ENCODE measurements at regions not wholly inside any gene's neighbourhood (a gene's known extent, or its start where the extent isn't known, plus 50 kb on each side); places are given as distances from the start of the nearest gene placed in this dataset.

- H3K4me1 ChIP-seq (ENCODE audit: low read depth): no peaks in the 10 kb centered on the region
- TF ChIP-seq, protein P1, sequence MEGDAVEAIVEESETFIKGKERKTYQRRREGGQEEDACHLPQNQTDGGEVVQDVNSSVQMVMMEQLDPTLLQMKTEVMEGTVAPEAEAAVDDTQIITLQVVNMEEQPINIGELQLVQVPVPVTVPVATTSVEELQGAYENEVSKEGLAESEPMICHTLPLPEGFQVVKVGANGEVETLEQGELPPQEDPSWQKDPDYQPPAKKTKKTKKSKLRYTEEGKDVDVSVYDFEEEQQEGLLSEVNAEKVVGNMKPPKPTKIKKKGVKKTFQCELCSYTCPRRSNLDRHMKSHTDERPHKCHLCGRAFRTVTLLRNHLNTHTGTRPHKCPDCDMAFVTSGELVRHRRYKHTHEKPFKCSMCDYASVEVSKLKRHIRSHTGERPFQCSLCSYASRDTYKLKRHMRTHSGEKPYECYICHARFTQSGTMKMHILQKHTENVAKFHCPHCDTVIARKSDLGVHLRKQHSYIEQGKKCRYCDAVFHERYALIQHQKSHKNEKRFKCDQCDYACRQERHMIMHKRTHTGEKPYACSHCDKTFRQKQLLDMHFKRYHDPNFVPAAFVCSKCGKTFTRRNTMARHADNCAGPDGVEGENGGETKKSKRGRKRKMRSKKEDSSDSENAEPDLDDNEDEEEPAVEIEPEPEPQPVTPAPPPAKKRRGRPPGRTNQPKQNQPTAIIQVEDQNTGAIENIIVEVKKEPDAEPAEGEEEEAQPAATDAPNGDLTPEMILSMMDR (IDR thresholded peaks at IDR 0.05; ENCODE audit: low read depth, low read length): no peak
- no peaks in the 10 kb centered on the region for H3K9me3 ChIP-seq (ENCODE audit: low read depth)
- H3K27ac ChIP-seq: no peak overlapping the region
- no peaks in the 10 kb centered on the region for H3K27me3 ChIP-seq
- no peaks in the 10 kb centered on the region for H3K36me3 ChIP-seq
- DNase-seq (ENCODE audit: low read depth in 1 of 2, low spot score in 1 of 2): no peak
- no peak overlapping the region for H3K4me3 ChIP-seq
Measured at GRCh38 chr4:186819342-186820086, 95.9 kb upstream of the FAT1 start.

- Histone ChIP-seq H3K27ac (no peak overlapping the region), H3K4me3 (no peak overlapping the region), H3K36me3 (no peaks in the 10 kb centered on the region), H3K4me1 (ENCODE audit: low read depth) (no peaks in the 10 kb centered on the region), H3K9me3 (ENCODE audit: low read depth) (no peaks in the 10 kb centered on the region), H3K27me3 (no peaks in the 10 kb centered on the region)
- DNase-seq (ENCODE audit: low read depth in 1 of 2, low spot score in 1 of 2): peak; percentile 49 to 79
- TF ChIP-seq, protein P1 (IDR thresholded peaks at IDR 0.05; ENCODE audit: low read depth, low read length): no peak
Measured at GRCh38 chr4:186820391-186820891, 96.8 kb upstream of the FAT1 start.

GRCh38 chr4:186823989-186824388, 100.3 kb upstream of the FAT1 start:
- TF ChIP-seq, protein P1 (IDR thresholded peaks at IDR 0.05; ENCODE audit: low read depth, low read length): no peak
- Histone ChIP-seq H3K4me1 (ENCODE audit: low read depth) (no peaks in the 10 kb centered on the region), H3K9me3 (ENCODE audit: low read depth) (no peaks in the 10 kb centered on the region), H3K4me3 (no peak overlapping the region), H3K27ac (no peak overlapping the region), H3K36me3 (no peaks in the 10 kb centered on the region), H3K27me3 (no peaks in the 10 kb centered on the region)
- peak in 1 of 2 donors; percentile 33 for DNase-seq (ENCODE audit: low read depth in 1 of 2, low spot score in 1 of 2)

- H3K27me3 ChIP-seq: no peaks in the 10 kb centered on the region
- TF ChIP-seq, protein P1 (IDR thresholded peaks at IDR 0.05; ENCODE audit: low read depth, low read length): no peak
- DNase-seq (ENCODE audit: low read depth in 1 of 2, low spot score in 1 of 2): no peak
- no peaks in the 10 kb centered on the region for H3K36me3 ChIP-seq
- no peaks in the 10 kb centered on the region for H3K4me1 ChIP-seq (ENCODE audit: low read depth)
- H3K9me3 ChIP-seq (ENCODE audit: low read depth): no peaks in the 10 kb centered on the region
- no peak overlapping the region for H3K27ac ChIP-seq
- H3K4me3 ChIP-seq: no peak overlapping the region
Measured at GRCh38 chr4:186825069-186825468, 101.4 kb upstream of the FAT1 start.

DNA sequence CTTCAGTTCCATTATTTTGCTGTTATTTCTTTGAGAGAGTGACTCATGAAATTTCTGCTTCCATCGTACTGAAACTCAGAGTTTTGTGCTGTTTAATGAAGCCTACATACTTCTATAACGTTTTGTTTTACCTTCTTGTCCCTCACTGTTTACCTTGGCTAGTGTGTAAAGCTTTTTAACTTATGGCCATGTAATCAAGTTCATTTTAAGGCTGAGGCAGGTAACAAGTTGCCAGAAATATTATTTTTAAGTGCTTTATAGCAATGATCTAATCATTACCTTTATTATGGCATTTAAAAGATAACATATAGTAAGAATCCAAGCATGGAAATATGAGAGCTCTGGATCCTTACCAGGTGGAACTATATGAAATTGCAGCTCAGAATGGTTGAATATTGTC, 102.3 kb upstream of the FAT1 start:
- H3K4me3 ChIP-seq: no peak overlapping the region
- no peak for DNase-seq (ENCODE audit: low read depth in 1 of 2, low spot score in 1 of 2)
- H3K27me3 ChIP-seq: no peaks in the 10 kb centered on the region
- H3K27ac ChIP-seq: no peak overlapping the region
- no peaks in the 10 kb centered on the region for H3K36me3 ChIP-seq
- TF ChIP-seq, protein P1 (IDR thresholded peaks at IDR 0.05; ENCODE audit: low read depth, low read length): no peak
- no peaks in the 10 kb centered on the region for H3K4me1 ChIP-seq (ENCODE audit: low read depth)
- H3K9me3 ChIP-seq (ENCODE audit: low read depth): no peaks in the 10 kb centered on the region
